ENCODE measurements at regions not wholly inside any gene's neighbourhood (a gene's known extent, or its start where the extent isn't known, plus 50 kb on each side); places are given as distances from the start of the nearest gene placed in this dataset.

DNA sequence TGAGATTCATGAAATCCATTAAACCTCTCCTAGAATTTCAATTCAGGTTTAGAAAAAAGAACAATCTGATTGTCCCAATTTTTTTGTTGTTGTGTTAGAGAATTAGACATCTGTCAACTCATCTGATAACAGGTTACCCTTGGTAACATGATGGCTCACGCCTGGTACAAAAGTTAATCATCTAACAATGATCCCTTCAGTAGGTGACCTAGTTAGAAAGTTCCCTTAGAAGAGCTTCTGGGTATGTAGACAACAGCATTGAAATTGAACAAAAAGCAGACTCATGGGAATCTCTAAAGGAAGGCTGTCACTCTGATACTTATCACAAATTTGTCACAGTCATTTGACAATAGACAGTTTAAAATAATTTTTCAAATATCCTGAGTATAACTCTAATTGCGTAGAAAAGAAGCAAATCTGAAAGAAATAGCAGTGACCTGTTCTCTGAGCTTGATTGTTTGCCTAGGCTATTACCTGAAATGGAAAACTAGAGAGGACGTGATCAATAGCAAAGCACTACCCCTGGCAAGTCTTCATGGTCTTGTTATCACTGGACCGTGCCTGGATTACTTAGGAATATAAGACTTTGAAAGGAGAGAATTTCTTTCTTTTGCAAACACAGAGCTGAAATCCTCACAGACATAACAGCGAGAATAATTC is 880.4 kb upstream of the AGA start (continued):
- TF ChIP-seq, protein P1, sequence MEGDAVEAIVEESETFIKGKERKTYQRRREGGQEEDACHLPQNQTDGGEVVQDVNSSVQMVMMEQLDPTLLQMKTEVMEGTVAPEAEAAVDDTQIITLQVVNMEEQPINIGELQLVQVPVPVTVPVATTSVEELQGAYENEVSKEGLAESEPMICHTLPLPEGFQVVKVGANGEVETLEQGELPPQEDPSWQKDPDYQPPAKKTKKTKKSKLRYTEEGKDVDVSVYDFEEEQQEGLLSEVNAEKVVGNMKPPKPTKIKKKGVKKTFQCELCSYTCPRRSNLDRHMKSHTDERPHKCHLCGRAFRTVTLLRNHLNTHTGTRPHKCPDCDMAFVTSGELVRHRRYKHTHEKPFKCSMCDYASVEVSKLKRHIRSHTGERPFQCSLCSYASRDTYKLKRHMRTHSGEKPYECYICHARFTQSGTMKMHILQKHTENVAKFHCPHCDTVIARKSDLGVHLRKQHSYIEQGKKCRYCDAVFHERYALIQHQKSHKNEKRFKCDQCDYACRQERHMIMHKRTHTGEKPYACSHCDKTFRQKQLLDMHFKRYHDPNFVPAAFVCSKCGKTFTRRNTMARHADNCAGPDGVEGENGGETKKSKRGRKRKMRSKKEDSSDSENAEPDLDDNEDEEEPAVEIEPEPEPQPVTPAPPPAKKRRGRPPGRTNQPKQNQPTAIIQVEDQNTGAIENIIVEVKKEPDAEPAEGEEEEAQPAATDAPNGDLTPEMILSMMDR (IDR thresholded peaks at IDR 0.05 in 2 of 3, conservative IDR thresholded peaks at IDR 0.05 in 1 of 3; ENCODE audit: control insufficient read depth in 2 of 3, extremely low read depth in 1 of 3, insufficient read depth in 1 of 3, low read depth in 3 of 3, low read length in 3 of 3), result no peak
- TF ChIP-seq, protein P2, sequence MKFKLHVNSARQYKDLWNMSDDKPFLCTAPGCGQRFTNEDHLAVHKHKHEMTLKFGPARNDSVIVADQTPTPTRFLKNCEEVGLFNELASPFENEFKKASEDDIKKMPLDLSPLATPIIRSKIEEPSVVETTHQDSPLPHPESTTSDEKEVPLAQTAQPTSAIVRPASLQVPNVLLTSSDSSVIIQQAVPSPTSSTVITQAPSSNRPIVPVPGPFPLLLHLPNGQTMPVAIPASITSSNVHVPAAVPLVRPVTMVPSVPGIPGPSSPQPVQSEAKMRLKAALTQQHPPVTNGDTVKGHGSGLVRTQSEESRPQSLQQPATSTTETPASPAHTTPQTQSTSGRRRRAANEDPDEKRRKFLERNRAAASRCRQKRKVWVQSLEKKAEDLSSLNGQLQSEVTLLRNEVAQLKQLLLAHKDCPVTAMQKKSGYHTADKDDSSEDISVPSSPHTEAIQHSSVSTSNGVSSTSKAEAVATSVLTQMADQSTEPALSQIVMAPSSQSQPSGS (IDR thresholded peaks at IDR 0.05; ENCODE audit: low read length), result no peak
- TF ChIP-seq, protein P3, sequence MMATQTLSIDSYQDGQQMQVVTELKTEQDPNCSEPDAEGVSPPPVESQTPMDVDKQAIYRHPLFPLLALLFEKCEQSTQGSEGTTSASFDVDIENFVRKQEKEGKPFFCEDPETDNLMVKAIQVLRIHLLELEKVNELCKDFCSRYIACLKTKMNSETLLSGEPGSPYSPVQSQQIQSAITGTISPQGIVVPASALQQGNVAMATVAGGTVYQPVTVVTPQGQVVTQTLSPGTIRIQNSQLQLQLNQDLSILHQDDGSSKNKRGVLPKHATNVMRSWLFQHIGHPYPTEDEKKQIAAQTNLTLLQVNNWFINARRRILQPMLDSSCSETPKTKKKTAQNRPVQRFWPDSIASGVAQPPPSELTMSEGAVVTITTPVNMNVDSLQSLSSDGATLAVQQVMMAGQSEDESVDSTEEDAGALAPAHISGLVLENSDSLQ (IDR thresholded peaks at IDR 0.05), result no peak

DNA sequence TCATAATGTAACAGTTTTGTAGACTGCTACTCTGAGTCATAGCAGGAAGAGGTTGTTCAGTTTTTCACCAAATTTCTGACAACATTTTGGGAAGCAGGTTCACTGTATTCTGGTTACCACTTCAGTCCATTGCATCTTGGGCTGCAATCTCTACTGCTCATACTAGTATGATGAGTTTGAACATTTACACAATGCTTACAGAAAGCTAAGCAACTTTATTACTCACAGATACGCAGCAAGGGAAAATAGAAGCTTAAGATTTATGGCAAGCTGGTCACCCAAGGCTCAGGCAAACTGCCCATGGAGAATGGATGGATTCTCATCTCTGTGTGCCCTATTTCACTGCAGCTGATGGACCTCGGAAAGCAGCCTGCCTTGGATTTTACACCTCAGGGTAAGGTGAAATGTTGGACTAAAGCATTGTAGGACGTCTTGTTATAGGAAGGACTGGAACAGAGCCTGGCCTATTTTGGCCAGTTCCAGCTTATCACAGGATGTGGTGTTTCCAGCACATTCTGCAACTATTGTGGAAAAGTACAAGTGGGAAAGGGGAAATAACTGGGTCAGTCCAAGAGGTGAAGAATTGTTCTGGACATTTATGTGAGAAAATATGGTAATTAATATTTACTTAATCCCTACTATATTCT is 887.1 kb upstream of the AGA start:
- H3K9me3 ChIP-seq (replicated peaks; ENCODE audit: control insufficient read depth, insufficient read depth, low read length), result no peaks in the 10 kb centered on the region
- no peak overlapping the region for H2AFZ ChIP-seq (ENCODE audit: control insufficient read depth, low read depth, low read length)
- no peaks in the 10 kb centered on the region for H4K20me1 ChIP-seq (ENCODE audit: control insufficient read depth, insufficient read depth)
- RAD21 ChIA-PET (ENCODE audit: unreplicated experiment), result no interaction called here
- no TSS peak for BruUV-seq (replicated peaks)
- ATAC-seq, result no peak
- no peak overlapping the region for H3K4me3 ChIP-seq
- intact Hi-C loops (cut with micrococcal nuclease; ENCODE audit: unreplicated experiment), result no loop called here
- POLR2A ChIA-PET, result no interaction called here
- H3K4me2 ChIP-seq (ENCODE audit: control insufficient read depth, insufficient read depth), result no peak overlapping the region
- SMC1A ChIA-PET (ENCODE audit: uncharacterized antibody, unreplicated experiment), result interaction anchor here (1.0 kb wide), 1 partner anchor 33 kb away, joined by 3 read pairs; no protein-coding TSS in a partner anchor
- no peak for DNase-seq (ENCODE audit: low read depth, low spot score)
- in situ Hi-C loops (cut with MboI), result no loop called here
- CTCF ChIA-PET, result interaction anchor here (0.6 kb wide), 1 partner anchor 45 kb away, joined by 3 read pairs; no protein-coding TSS in a partner anchor
- no peak overlapping the region for H3K27ac ChIP-seq (ENCODE audit: control insufficient read depth, insufficient read depth)
- H3K4me1 ChIP-seq (ENCODE audit: control insufficient read depth, insufficient read depth, low read length), result no peaks in the 10 kb centered on the region
- H3K27me3 ChIP-seq (replicated peaks in 1 of 2; ENCODE audit: control insufficient read depth in 2 of 2, insufficient read depth in 2 of 2, low read length in 1 of 2), result no peaks in the 10 kb centered on the region
- H3K36me3 ChIP-seq (ENCODE audit: control insufficient read depth in 2 of 2, insufficient read depth in 2 of 2, low read length in 1 of 2), result no peaks in the 10 kb centered on the region
- no peak overlapping the region for H3K9ac ChIP-seq (ENCODE audit: control insufficient read depth, insufficient read depth, low read length)
- 2% methylated on average over 3 of the region's 3 CpGs for WGBS (ENCODE audit: insufficient coverage, insufficient replicate concordance, low lambda C conversion rate, missing lambda C conversion rate)
- H3K79me2 ChIP-seq (ENCODE audit: control insufficient read depth, insufficient read depth, low read length), result no peaks in the 10 kb centered on the region
- no peak for FAIRE-seq
- TF ChIP-seq BMI1 (IDR thresholded peaks at IDR 0.05; ENCODE audit: borderline replicate concordance), result no peak
- TF ChIP-seq GATAD2B (conservative IDR thresholded peaks at IDR 0.05; ENCODE audit: low read depth), result no peak
- no peak for TF ChIP-seq FOXK2 (IDR thresholded peaks at IDR 0.05)
- TF ChIP-seq JUNB (IDR thresholded peaks at IDR 0.05), result no peak
- no peak for TF ChIP-seq ZNF622 (IDR thresholded peaks at IDR 0.05)
- TF ChIP-seq MYC (IDR thresholded peaks at IDR 0.05; ENCODE audit: insufficient read depth, insufficient read length, insufficient replicate concordance, low read length, severe bottlenecking), result no peak
- TF ChIP-seq, protein P4, sequence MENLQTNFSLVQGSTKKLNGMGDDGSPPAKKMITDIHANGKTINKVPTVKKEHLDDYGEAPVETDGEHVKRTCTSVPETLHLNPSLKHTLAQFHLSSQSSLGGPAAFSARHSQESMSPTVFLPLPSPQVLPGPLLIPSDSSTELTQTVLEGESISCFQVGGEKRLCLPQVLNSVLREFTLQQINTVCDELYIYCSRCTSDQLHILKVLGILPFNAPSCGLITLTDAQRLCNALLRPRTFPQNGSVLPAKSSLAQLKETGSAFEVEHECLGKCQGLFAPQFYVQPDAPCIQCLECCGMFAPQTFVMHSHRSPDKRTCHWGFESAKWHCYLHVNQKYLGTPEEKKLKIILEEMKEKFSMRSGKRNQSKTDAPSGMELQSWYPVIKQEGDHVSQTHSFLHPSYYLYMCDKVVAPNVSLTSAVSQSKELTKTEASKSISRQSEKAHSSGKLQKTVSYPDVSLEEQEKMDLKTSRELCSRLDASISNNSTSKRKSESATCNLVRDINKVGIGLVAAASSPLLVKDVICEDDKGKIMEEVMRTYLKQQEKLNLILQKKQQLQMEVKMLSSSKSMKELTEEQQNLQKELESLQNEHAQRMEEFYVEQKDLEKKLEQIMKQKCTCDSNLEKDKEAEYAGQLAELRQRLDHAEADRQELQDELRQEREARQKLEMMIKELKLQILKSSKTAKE (IDR thresholded peaks at IDR 0.05; ENCODE audit: low read depth, poor library complexity, severe bottlenecking), result no peak
- no peak for TF ChIP-seq RFX5 (IDR thresholded peaks at IDR 0.05; ENCODE audit: low read depth, low read length)
- no peak for TF ChIP-seq GABPA (IDR thresholded peaks at IDR 0.05; ENCODE audit: low read depth)

Measured in GM12878 (cell line).